DMS53 treated with DMSO at 0.1 percent for 48 hours (cell line): ENCODE measurements at regions not wholly inside any gene's neighbourhood (a gene's known extent, or its start where the extent isn't known, plus 50 kb on each side); places are given as distances from the start of the nearest gene placed in this dataset.
"Not testable (repeated sequence)": the region's sequence is repeated elsewhere in the genome, so short reads cannot be mapped to it uniquely, and the experiment has no call there.

Source experiments
- DNase-seq: peaks from one replicate; lab custom pipeline; 2025; ENCODE audit not compliant: unreplicated experiment; lab: John Stamatoyannopoulos, UW

GRCh38 chr2:17202628-17203027 lies 315.6 kb downstream of the RAD51AP2 start:
- DNase-seq, result not testable (repeated sequence)

DNA sequence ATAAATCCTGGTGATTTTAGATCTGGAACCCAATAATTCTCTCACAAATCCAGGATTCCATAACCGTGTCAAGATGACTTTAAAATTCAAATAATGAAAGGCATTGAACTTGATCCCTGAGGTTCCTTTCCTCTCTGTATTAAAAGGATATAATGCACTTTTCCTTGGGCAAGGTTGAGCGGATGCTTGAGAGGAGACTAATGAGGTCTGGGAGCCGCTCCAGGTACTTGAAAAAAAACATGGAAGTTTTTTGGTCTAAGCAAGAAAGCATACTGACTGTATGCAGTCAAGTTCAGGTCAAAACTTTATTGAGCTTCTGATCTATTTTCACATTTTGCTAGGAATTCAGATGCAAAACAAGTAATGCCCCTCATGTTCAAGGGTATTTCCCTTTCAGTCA lies 318.5 kb downstream of the RAD51AP2 start:
- DNase-seq, result no peak

DNA sequence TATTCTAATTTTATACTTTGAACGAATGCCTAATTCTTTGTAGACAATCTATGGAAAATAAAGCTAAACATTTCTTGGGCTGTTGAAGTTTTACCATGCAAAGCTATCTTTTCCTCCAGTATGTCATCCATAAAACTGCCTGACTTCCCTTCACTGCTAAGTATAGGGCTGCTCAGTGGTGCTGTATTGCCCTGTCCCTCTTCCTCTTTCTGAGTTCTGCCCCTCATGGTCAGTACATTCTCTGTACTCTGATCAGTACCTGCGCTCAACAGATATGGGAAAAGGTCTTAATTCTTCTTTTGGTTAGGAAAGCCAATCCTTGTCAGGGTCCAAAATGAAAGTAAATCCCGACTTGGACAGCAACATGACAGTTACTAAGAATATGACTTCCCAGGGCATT lies 321.9 kb downstream of the RAD51AP2 start:
- no peak for DNase-seq

DNA sequence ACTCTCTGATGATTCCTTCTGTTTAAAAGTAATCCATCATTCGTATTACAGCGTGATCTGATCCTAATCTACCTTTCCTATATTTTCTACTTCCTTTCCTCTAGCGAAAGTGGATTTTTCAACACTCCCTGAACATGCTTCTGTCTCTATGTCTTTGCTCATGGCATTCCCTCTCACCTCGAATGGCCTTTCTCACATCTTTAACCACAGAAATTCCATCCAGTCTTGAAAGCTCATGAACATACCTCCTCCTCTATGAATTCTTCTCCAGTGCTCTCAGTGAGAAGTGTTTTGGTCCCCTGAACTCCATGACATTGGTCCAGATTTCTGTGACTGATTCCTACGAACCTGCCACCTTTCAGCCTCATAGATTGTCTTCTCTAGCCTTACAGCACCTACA lies 323.2 kb downstream of the RAD51AP2 start:
- DNase-seq, result no peak

DNA sequence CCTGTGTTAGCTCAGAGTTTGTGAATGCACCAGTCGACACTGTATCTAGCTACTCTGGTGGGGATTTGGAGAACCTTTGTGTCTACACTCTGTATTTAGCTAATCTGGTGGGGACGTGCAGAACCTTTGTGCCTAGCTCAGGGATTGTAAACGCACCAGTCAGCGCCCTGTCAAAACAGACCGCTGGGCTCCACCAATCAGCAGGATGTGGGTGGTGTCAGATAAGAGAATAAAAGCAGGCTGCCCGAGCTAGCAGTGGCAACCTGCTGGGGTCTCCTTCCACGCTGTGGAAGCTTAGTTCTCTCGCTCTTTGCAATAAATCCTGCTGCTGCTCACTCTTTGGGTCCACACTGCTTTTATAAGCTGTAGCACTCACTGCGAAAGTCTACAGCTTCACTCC lies 324.2 kb downstream of the RAD51AP2 start:
- no peak for DNase-seq

DNA sequence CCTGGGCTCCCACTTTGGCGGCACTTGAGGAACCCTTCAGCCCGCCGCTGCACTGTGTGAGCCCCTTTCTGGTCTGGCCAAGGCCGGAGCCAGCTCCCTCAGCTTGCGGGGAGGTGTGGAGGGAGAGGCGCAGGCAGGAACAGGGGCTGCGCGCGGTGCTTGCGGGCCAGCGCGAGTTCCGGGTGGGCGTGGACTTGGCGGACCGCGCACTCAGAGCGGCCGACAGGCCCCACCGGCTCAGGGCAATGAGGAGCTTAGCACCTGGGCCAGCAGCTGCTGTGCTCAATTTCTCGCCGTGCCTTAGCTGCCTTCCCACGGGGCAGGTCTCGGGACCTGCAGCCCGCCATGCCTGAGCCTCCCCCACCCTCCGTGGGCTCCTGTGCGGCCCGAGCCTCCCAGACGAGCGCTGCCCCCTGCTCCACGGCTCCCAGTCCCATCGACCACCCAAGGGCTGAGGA lies 324.8 kb downstream of the RAD51AP2 start:
- DNase-seq, result not testable (repeated sequence)

- DNase-seq, result no peak
Measured at GRCh38 chr2:17191223-17191622, 327.0 kb downstream of the RAD51AP2 start.

DNA sequence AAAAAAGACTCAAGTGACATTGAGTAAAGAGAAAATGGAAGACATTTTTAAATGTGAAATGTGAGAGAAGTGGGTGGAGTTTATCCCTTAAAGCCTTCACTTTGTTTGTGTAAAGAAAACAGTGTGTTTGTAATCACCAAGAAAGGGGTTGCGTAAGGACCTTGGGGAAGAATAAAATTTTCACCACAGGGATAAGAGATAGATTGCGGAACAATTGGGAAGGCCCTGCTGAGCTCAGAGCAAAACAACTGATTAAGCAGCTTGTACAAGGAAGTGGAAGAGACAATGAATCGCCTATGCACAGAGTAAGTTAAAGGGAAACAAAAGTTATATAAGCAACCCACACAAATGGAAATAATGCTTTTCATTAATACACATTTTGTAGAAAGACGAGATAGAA lies 327.7 kb downstream of the RAD51AP2 start:
- no peak for DNase-seq

DNA sequence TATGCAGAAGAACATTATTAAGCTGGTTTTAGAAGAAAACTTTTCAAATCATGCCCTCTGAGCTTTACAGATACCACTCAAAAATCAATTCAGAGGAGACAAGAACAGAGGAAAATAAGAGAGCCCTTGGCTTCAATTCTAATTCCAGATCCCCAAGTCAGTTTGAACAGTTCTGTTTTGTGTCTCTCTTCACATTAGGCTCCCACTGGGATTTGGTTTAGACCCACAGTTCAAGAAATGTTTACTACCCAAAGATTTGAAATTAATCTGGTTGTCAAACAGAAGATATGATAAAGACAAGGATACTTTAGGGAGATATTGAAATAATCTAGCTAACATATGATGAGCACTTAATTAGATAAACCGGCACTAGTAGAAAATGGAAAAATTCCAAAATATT lies 329.5 kb downstream of the RAD51AP2 start:
- no peak for DNase-seq

- DNase-seq, result no peak
Measured at GRCh38 chr2:17184512-17184911, 333.7 kb downstream of the RAD51AP2 start.

DNA sequence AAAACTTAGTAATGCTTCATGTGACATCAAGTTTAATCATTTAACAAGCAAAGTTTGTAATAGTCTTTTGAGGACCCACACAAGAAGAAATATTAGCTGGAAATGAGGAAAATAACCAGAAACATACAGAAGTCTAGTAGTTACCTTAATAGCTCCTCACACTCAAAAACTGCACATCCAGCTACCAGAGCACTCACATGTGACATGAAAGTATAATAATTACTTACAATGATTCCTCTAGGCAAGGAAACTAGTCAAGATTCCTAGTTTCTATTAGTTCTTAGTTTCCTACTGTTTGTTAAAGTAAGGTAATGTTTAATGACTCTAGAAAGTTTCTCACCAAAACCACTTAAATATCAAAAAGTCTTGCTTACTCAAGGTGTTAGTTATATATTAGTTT lies 335.8 kb downstream of the RAD51AP2 start:
- no peak for DNase-seq

- no peak for DNase-seq
Measured at GRCh38 chr2:17181051-17181752, 337.0 kb downstream of the RAD51AP2 start.

- no peak for DNase-seq
Measured at GRCh38 chr2:17179145-17179808, 339.0 kb downstream of the RAD51AP2 start.

- DNase-seq, result no peak
Measured at GRCh38 chr2:17177088-17177487, 341.2 kb downstream of the RAD51AP2 start.

DNA sequence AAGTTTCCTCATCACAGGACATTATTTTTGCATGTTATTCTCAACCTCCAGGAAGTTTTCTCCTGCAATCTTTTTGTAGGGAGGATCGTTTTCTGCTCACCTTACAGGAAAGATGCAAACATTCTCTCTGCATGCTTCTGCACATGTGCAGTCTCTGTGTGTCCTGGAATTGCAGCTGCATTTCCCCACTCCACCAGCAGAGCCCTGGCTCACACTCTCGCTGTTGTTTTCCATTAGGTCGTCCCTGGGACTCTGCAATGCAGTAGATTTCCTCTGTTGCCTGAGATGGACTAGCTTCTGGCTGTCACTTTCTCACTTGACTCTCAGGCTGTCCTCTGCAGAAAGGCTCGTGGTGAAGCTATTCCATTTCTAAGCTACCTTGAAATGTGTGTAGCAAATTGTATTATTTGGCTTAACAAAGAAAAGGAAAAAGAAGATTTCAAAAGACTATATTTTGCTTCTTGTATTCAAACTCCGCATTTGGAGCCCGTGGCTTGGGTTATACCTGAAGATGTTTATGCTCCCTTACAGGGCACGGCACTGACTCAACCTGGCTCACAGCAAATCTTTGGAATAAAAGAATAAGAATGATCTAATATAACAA lies 346.7 kb downstream of the RAD51AP2 start:
- DNase-seq, result peak; percentile 49

GRCh38 chr2:17166506-17166905 lies 351.7 kb downstream of the RAD51AP2 start:
- DNase-seq, result peak; percentile 4

- no peak for DNase-seq
Measured at GRCh38 chr2:17164550-17164949, 353.7 kb downstream of the RAD51AP2 start.

GRCh38 chr2:17163638-17164037 lies 354.6 kb downstream of the RAD51AP2 start:
- DNase-seq, result no peak

DNA sequence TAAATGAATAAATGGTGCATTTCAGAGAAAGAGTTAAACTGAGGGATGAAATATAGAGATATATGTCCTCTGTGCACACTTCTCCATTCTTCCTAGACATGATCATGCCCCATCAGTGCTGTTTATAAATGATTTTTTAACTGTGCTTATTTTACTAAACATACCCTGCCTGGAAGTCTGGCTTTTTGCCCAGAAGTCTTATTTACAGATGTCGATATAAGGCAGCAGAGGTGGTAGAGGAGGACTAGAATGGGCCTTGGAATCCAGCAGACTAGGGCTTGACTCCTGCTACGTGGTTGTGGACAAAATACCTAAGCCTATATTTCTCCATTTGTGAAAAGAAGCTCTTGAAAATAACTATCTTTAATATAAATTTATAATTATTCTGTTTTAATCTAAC lies 355.5 kb downstream of the RAD51AP2 start:
- DNase-seq, result no peak

GRCh38 chr2:17160594-17160993 lies 357.6 kb downstream of the RAD51AP2 start:
- DNase-seq, result no peak

GRCh38 chr2:17156086-17156485 lies 362.2 kb downstream of the RAD51AP2 start:
- no peak for DNase-seq

- no peak for DNase-seq
Measured at GRCh38 chr2:17149945-17150344, 368.3 kb downstream of the RAD51AP2 start.
